K562 (cell line): ENCODE measurements at regions not wholly inside any gene's neighbourhood (a gene's known extent, or its start where the extent isn't known, plus 50 kb on each side); places are given as distances from the start of the nearest gene placed in this dataset.

Experiments used
- BHLHE40 ChIP-seq: IDR thresholded peaks from 2 replicates; pipeline ENCODE4 v1.6.1; 2011; ENCODE audit warnings: low read length, improper control_type of control experiment
- ELF1 ChIP-seq: fragments of 200-800 bp; sonication (Bioruptor generic); IDR thresholded peaks from 2 replicates; pipeline ENCODE4 v1.6.1; 2016; ENCODE audit warnings: missing genetic modification characterization, missing compliant biosample characterization
- ERF ChIP-seq: fragments of 450-650 bp; formaldehyde crosslinking; IDR thresholded peaks from 2 replicates; pipeline ENCODE4 v1.4.0; 2020; ENCODE audit warnings: mild to moderate bottlenecking, mixed read lengths
- HDAC6 ChIP-seq: IDR thresholded peaks from 2 replicates; pipeline ENCODE4 v1.6.1; 2012; ENCODE audit warnings: low read depth, mild to moderate bottlenecking, control low read depth, inconsistent platforms, low read length, moderate library complexity
- MTA3 ChIP-seq: fragments of 450-650 bp; formaldehyde crosslinking; IDR thresholded peaks from 2 replicates; pipeline ENCODE4 v1.6.1; 2017; ENCODE audit warnings: mild to moderate bottlenecking, borderline replicate concordance
- NONO ChIP-seq, 2 experiments: fragments of 200-400 bp in 1 of 2; fragments of 450-650 bp in 1 of 2; formaldehyde crosslinking in 1 of 2; IDR thresholded peaks; 2 replicates each; pipeline ENCODE4 v1.6.1; 2017; ENCODE audit warnings: low read depth in 2 of 2, mild to moderate bottlenecking in 2 of 2, moderate library complexity in 2 of 2, low read length in 1 of 2
- POLR2A ChIP-seq: fragments of 450-650 bp; conservative IDR thresholded peaks from 2 replicates; pipeline ENCODE4 v1.6.1; 2016
- POLR3A ChIP-seq: IDR thresholded peaks from 2 replicates; pipeline ENCODE4 v1.6.1; 2011; ENCODE audit warnings: borderline replicate concordance, mild to moderate bottlenecking, moderate library complexity; ENCODE audit not compliant: insufficient read length, insufficient read depth; ENCODE audit errors: extremely low read depth
- RFX5 ChIP-seq: IDR thresholded peaks from 2 replicates; pipeline ENCODE4 v1.6.1; 2011; ENCODE audit warnings: low read depth, mild to moderate bottlenecking, improper control_type of control experiment, low read length
- SIN3A ChIP-seq, 2 experiments: fragments of 150-350 bp in 1 of 2; IDR thresholded peaks; 2 replicates each; pipeline ENCODE4 v1.6.1; 2011 to 2016; ENCODE audit warnings: borderline replicate concordance in 2 of 2, low read depth in 2 of 2, low read length in 2 of 2, mild to moderate bottlenecking in 2 of 2, moderate library complexity in 2 of 2; ENCODE audit not compliant: control insufficient read depth in 1 of 2
- ZFP36 ChIP-seq: fragments of 150-350 bp; IDR thresholded peaks from 2 replicates; pipeline ENCODE4 v1.6.1; 2018; ENCODE audit warnings: low read length, low read depth; ENCODE audit not compliant: partially characterized antibody
- ZKSCAN8 ChIP-seq: fragments of 200-800 bp; sonication (Bioruptor generic); IDR thresholded peaks from 2 replicates; pipeline ENCODE4 v1.6.1; 2016; ENCODE audit warnings: missing genetic modification characterization, missing compliant biosample characterization
- TF ChIP-seq, protein P1 (sequence below), 3 experiments: IDR thresholded peaks in 2 of 3; conservative IDR thresholded peaks in 1 of 3; 2 replicates each; pipeline ENCODE4 v1.5.1; 2011 to 2012; ENCODE audit warnings: low read length in 3 of 3, mild to moderate bottlenecking in 3 of 3, control low read depth in 2 of 3, improper control_type of control experiment in 1 of 3, inconsistent platforms in 1 of 3, low read depth in 1 of 3, mixed read lengths in 1 of 3, moderate library complexity in 1 of 3; ENCODE audit not compliant: insufficient read depth in 2 of 3

DNA sequence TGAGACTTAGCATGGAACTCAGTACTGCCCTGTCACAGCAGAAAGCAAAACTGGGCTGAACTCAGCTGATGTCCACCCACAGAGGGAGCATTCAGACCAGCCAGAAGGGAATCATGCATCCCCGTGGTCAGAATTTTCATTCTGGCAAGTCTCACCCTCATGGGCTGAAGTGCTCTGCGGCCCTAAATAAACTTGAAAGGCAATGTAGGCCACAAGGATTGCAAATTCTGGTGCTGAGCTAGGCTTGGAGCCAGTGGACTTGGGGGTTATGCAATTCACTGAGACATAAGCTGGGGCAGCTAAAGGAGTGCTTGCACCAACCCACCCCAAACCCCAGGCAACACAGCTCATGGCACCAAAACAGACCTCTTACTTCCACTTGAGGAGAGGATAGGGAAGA lies 494.1 kb downstream of the GABRG1 start:
- TF ChIP-seq ELF1 (no peak), POLR2A (no peak), MTA3 (no peak), SIN3A (IDR thresholded peaks at IDR 0.05; ENCODE audit: borderline replicate concordance in 2 of 2, control insufficient read depth in 1 of 2, low read depth in 2 of 2, low read length in 2 of 2) (no peak), POLR3A (no peak), BHLHE40 (no peak), NONO (IDR thresholded peaks at IDR 0.05; ENCODE audit: low read depth in 2 of 2, low read length in 1 of 2) (no peak), ZKSCAN8 (CRISPR knock-in tag) (no peak), HDAC6 (no peak), ZFP36 (no peak), ERF (CRISPR knock-in tag) (no peak), RFX5 (no peak)
- TF ChIP-seq, protein P1, sequence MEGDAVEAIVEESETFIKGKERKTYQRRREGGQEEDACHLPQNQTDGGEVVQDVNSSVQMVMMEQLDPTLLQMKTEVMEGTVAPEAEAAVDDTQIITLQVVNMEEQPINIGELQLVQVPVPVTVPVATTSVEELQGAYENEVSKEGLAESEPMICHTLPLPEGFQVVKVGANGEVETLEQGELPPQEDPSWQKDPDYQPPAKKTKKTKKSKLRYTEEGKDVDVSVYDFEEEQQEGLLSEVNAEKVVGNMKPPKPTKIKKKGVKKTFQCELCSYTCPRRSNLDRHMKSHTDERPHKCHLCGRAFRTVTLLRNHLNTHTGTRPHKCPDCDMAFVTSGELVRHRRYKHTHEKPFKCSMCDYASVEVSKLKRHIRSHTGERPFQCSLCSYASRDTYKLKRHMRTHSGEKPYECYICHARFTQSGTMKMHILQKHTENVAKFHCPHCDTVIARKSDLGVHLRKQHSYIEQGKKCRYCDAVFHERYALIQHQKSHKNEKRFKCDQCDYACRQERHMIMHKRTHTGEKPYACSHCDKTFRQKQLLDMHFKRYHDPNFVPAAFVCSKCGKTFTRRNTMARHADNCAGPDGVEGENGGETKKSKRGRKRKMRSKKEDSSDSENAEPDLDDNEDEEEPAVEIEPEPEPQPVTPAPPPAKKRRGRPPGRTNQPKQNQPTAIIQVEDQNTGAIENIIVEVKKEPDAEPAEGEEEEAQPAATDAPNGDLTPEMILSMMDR (IDR thresholded peaks at IDR 0.05 in 2 of 3, conservative IDR thresholded peaks at IDR 0.05 in 1 of 3; ENCODE audit: insufficient read depth in 2 of 3, low read depth in 1 of 3, low read length in 3 of 3): no peak
